Effector memory CD8-positive, alpha-beta T cell (primary cell): ENCODE measurements at regions not wholly inside any gene's neighbourhood (a gene's known extent, or its start where the extent isn't known, plus 50 kb on each side); places are given as distances from the start of the nearest gene placed in this dataset.
"Not testable (repeated sequence)": the region's sequence is repeated elsewhere in the genome, so short reads cannot be mapped to it uniquely, and the experiment has no call there.

ENCODE experiments used
- ATAC-seq: fragments of 150-1000 bp; cut with Tn5 transposase; replicated peaks from 2 replicates; pipeline ENCODE4 v1.10.0; 2021; ENCODE audit warnings: mild to moderate bottlenecking, moderate library complexity
- DNase-seq, 3 experiments: peaks; one replicate each; pipeline ENCODE4 v3.0.0; 2021
- H3K27ac Mint-ChIP-seq, 2 donors: one replicate each; pipeline ENCODE4 v1.8.0; 2022; ENCODE audit warnings: mild to moderate bottlenecking in 2 of 2, mixed read lengths in 2 of 2, moderate library complexity in 2 of 2
- H3K27me3 Mint-ChIP-seq, 2 donors: one replicate each; pipeline ENCODE4 v1.8.0; 2022; ENCODE audit warnings: mixed read lengths in 2 of 2
- H3K36me3 Mint-ChIP-seq: one replicate; pipeline ENCODE4 v1.8.0; 2022; ENCODE audit warnings: mild to moderate bottlenecking, moderate library complexity, mixed read lengths; ENCODE audit not compliant: insufficient read depth
- H3K4me1 Mint-ChIP-seq, 2 donors: one replicate each; pipeline ENCODE4 v1.8.0; 2022; ENCODE audit warnings: low read depth in 2 of 2, mixed read lengths in 2 of 2
- H3K4me3 Mint-ChIP-seq, 2 donors: one replicate each; pipeline ENCODE4 v1.8.0; 2022; ENCODE audit warnings: mild to moderate bottlenecking in 2 of 2, mixed read lengths in 2 of 2, moderate library complexity in 2 of 2
- H3K9me3 Mint-ChIP-seq, 2 donors: one replicate each; pipeline ENCODE4 v1.8.0; 2022; ENCODE audit warnings: mixed read lengths in 2 of 2

GRCh38 chr3:105130911-105131310 is 235.8 kb upstream of the ALCAM start:
- DNase-seq (no peak), ATAC-seq (no peak)
- Mint-ChIP-seq H3K36me3 (no peaks in the 10 kb centered on the region), H3K27me3 (no peaks in the 10 kb centered on the region), H3K4me1 (no peaks in the 10 kb centered on the region), H3K9me3 (peaks cover 0 to 11% of the 10 kb centered on the region in 2 donors), H3K4me3 (no peak overlapping the region), H3K27ac (no peak overlapping the region)

GRCh38 chr3:105137911-105138310 is 228.8 kb upstream of the ALCAM start:
- no peaks in the 10 kb centered on the region for H3K9me3 Mint-ChIP-seq
- no peak for ATAC-seq
- H3K36me3 Mint-ChIP-seq, result no peaks in the 10 kb centered on the region
- H3K27me3 Mint-ChIP-seq, result no peaks in the 10 kb centered on the region
- no peak overlapping the region for H3K4me3 Mint-ChIP-seq
- no peak overlapping the region for H3K27ac Mint-ChIP-seq
- DNase-seq, result no peak
- no peaks in the 10 kb centered on the region for H3K4me1 Mint-ChIP-seq

GRCh38 chr3:105139881-105140560 is 226.7 kb upstream of the ALCAM start:
- no peaks in the 10 kb centered on the region for H3K36me3 Mint-ChIP-seq
- no peak overlapping the region for H3K27ac Mint-ChIP-seq
- no peak overlapping the region for H3K4me3 Mint-ChIP-seq
- no peaks in the 10 kb centered on the region for H3K4me1 Mint-ChIP-seq
- H3K9me3 Mint-ChIP-seq, result no peaks in the 10 kb centered on the region
- ATAC-seq (no peak), DNase-seq (no peak)
- H3K27me3 Mint-ChIP-seq, result no peaks in the 10 kb centered on the region

GRCh38 chr3:105140899-105141367 is 225.8 kb upstream of the ALCAM start:
- no peaks in the 10 kb centered on the region for H3K36me3 Mint-ChIP-seq
- H3K27me3 Mint-ChIP-seq, result no peaks in the 10 kb centered on the region
- DNase-seq, result no peak
- H3K27ac Mint-ChIP-seq, result no peak overlapping the region
- H3K4me3 Mint-ChIP-seq, result no peak overlapping the region
- H3K9me3 Mint-ChIP-seq, result no peaks in the 10 kb centered on the region
- ATAC-seq, result no peak
- H3K4me1 Mint-ChIP-seq, result no peaks in the 10 kb centered on the region

GRCh38 chr3:105144837-105145236 is 221.9 kb upstream of the ALCAM start:
- no peaks in the 10 kb centered on the region for H3K4me1 Mint-ChIP-seq
- no peaks in the 10 kb centered on the region for H3K9me3 Mint-ChIP-seq
- ATAC-seq (no peak), DNase-seq (no peak)
- H3K36me3 Mint-ChIP-seq, result no peaks in the 10 kb centered on the region
- H3K27ac Mint-ChIP-seq, result no peak overlapping the region
- H3K4me3 Mint-ChIP-seq, result no peak overlapping the region
- peaks cover 0 to 7% of the 10 kb centered on the region in 2 donors for H3K27me3 Mint-ChIP-seq

- peaks cover 0 to 7% of the 10 kb centered on the region in 2 donors for H3K27me3 Mint-ChIP-seq
- ATAC-seq (no peak), DNase-seq (no peak)
- H3K4me1 Mint-ChIP-seq, result no peaks in the 10 kb centered on the region
- no peaks in the 10 kb centered on the region for H3K9me3 Mint-ChIP-seq
- H3K27ac Mint-ChIP-seq, result no peak overlapping the region
- no peak overlapping the region for H3K4me3 Mint-ChIP-seq
- H3K36me3 Mint-ChIP-seq, result no peaks in the 10 kb centered on the region
Measured at GRCh38 chr3:105145511-105145910, 221.2 kb upstream of the ALCAM start.

GRCh38 chr3:105149197-105149596 is 217.5 kb upstream of the ALCAM start:
- ATAC-seq, H3K27me3 Mint-ChIP-seq, H3K27ac Mint-ChIP-seq, H3K4me3 Mint-ChIP-seq, H3K36me3 Mint-ChIP-seq, H3K9me3 Mint-ChIP-seq, DNase-seq, H3K4me1 Mint-ChIP-seq: not testable (repeated sequence)

- Mint-ChIP-seq H3K36me3 (no peaks in the 10 kb centered on the region), H3K27ac (no peak overlapping the region)
- no peak for ATAC-seq
Measured at GRCh38 chr3:105152987-105153386, 213.7 kb upstream of the ALCAM start.

GRCh38 chr3:105154692-105155091 is 212.0 kb upstream of the ALCAM start:
- Mint-ChIP-seq H3K4me1 (no peaks in the 10 kb centered on the region), H3K4me3 (no peak overlapping the region), H3K27ac (no peak overlapping the region), H3K36me3 (no peaks in the 10 kb centered on the region), H3K27me3 (no peaks in the 10 kb centered on the region), H3K9me3 (no peaks in the 10 kb centered on the region)
- no peak for ATAC-seq
- no peak for DNase-seq

More at GRCh38 chr3:105152987-105153386, 213.7 kb upstream of the ALCAM start:
- Mint-ChIP-seq H3K4me3 (no peak overlapping the region), H3K4me1 (no peaks in the 10 kb centered on the region), H3K27me3 (peaks cover 0 to 7% of the 10 kb centered on the region in 2 donors), H3K9me3 (no peaks in the 10 kb centered on the region)
- DNase-seq, result no peak

GRCh38 chr3:105157067-105157765 is 209.5 kb upstream of the ALCAM start:
- H3K27me3 Mint-ChIP-seq, result peaks cover 0 to 6% of the 10 kb centered on the region in 2 donors
- ATAC-seq (no peak), DNase-seq (no peak)
- H3K36me3 Mint-ChIP-seq, result no peaks in the 10 kb centered on the region
- no peak overlapping the region for H3K4me3 Mint-ChIP-seq
- H3K9me3 Mint-ChIP-seq, result no peaks in the 10 kb centered on the region
- no peaks in the 10 kb centered on the region for H3K4me1 Mint-ChIP-seq
- H3K27ac Mint-ChIP-seq, result no peak overlapping the region

GRCh38 chr3:105157766-105158085 is 209.0 kb upstream of the ALCAM start:
- H3K9me3 Mint-ChIP-seq, result no peaks in the 10 kb centered on the region
- no peaks in the 10 kb centered on the region for H3K36me3 Mint-ChIP-seq
- no peaks in the 10 kb centered on the region for H3K4me1 Mint-ChIP-seq
- no peak overlapping the region for H3K27ac Mint-ChIP-seq
- ATAC-seq (no peak), DNase-seq (no peak)
- H3K4me3 Mint-ChIP-seq, result no peak overlapping the region
- peaks cover 0 to 6% of the 10 kb centered on the region in 2 donors for H3K27me3 Mint-ChIP-seq

GRCh38 chr3:105158286-105158685 is 208.4 kb upstream of the ALCAM start:
- peaks cover 0 to 6% of the 10 kb centered on the region in 2 donors for H3K27me3 Mint-ChIP-seq
- H3K27ac Mint-ChIP-seq, result no peak overlapping the region
- no peaks in the 10 kb centered on the region for H3K9me3 Mint-ChIP-seq
- no peak overlapping the region for H3K4me3 Mint-ChIP-seq
- ATAC-seq (no peak), DNase-seq (no peak)
- no peaks in the 10 kb centered on the region for H3K36me3 Mint-ChIP-seq
- H3K4me1 Mint-ChIP-seq, result no peaks in the 10 kb centered on the region

GRCh38 chr3:105162448-105162847 is 204.3 kb upstream of the ALCAM start:
- H3K9me3 Mint-ChIP-seq, result no peaks in the 10 kb centered on the region
- no peak for DNase-seq
- no peak for ATAC-seq
- no peaks in the 10 kb centered on the region for H3K4me1 Mint-ChIP-seq
- peaks cover 0 to 6% of the 10 kb centered on the region in 2 donors for H3K27me3 Mint-ChIP-seq
- peaks cover 3% of the 10 kb centered on the region for H3K36me3 Mint-ChIP-seq
- H3K4me3 Mint-ChIP-seq, result no peak overlapping the region
- H3K27ac Mint-ChIP-seq, result no peak overlapping the region

- H3K9me3 Mint-ChIP-seq, result no peaks in the 10 kb centered on the region
- no peak for DNase-seq
- H3K4me3 Mint-ChIP-seq, result no peak overlapping the region
- peaks cover 3% of the 10 kb centered on the region for H3K36me3 Mint-ChIP-seq
- H3K27me3 Mint-ChIP-seq, result no peaks in the 10 kb centered on the region
- no peaks in the 10 kb centered on the region for H3K4me1 Mint-ChIP-seq
- H3K27ac Mint-ChIP-seq, result no peak overlapping the region
- ATAC-seq, result no peak
Measured at GRCh38 chr3:105166893-105167292, 199.8 kb upstream of the ALCAM start.
